Stimulated activated CD4-positive, alpha-beta T cell treated with anti-CD3 and anti-CD28 coated beads, Interleukin-15, amount 100 ng/mL, for 1 hour (primary cell): ENCODE measurements at regions not wholly inside any gene's neighbourhood (a gene's known extent, or its start where the extent isn't known, plus 50 kb on each side); places are given as distances from the start of the nearest gene placed in this dataset.
"Not testable (repeated sequence)": the region's sequence is repeated elsewhere in the genome, so short reads cannot be mapped to it uniquely, and the experiment has no call there.

ENCODE experiments used
- DNase-seq, 2 donors: peaks; one replicate each; pipeline ENCODE4 v3.0.0-alpha.2; 2020; ENCODE audit warnings: low read depth in 1 of 2, low spot score in 1 of 2

- DNase-seq = not testable (repeated sequence)
These were observed 779.3 kb downstream of the RNF144A start for GRCh38 chr2:7696556-7696955.

GRCh38 chr2:7697052-7697451 lies 779.8 kb downstream of the RNF144A start:
- DNase-seq = no peak

- DNase-seq = no peak
These were observed 784.6 kb downstream of the RNF144A start for GRCh38 chr2:7701791-7702190.

GRCh38 chr2:7703048-7703447 lies 785.8 kb downstream of the RNF144A start:
- DNase-seq = no peak

- no peak for DNase-seq
These were observed 786.4 kb downstream of the RNF144A start for GRCh38 chr2:7703543-7704144.

GRCh38 chr2:7704296-7704865 lies 787.2 kb downstream of the RNF144A start:
- no peak for DNase-seq

GRCh38 chr2:7706791-7707190 lies 789.6 kb downstream of the RNF144A start:
- DNase-seq = no peak

- DNase-seq = no peak
These were observed 790.5 kb downstream of the RNF144A start for GRCh38 chr2:7707723-7708122.

GRCh38 chr2:7709907-7710306 lies 792.7 kb downstream of the RNF144A start:
- DNase-seq = no peak

GRCh38 chr2:7711167-7711566 lies 794.0 kb downstream of the RNF144A start:
- no peak for DNase-seq

GRCh38 chr2:7719876-7720275 lies 802.7 kb downstream of the RNF144A start:
- DNase-seq = no peak

- no peak for DNase-seq
These were observed 804.3 kb downstream of the RNF144A start for GRCh38 chr2:7721413-7721995.

GRCh38 chr2:7722212-7722910 lies 805.1 kb downstream of the RNF144A start:
- DNase-seq = no peak

GRCh38 chr2:7724336-7724735 lies 807.1 kb downstream of the RNF144A start:
- DNase-seq = no peak

- DNase-seq = no peak
These were observed 808.1 kb downstream of the RNF144A start for GRCh38 chr2:7725171-7725849.

GRCh38 chr2:7725850-7726242 lies 808.6 kb downstream of the RNF144A start:
- no peak for DNase-seq

GRCh38 chr2:7726989-7727388 lies 809.8 kb downstream of the RNF144A start:
- DNase-seq = no peak

- no peak for DNase-seq
These were observed 811.2 kb downstream of the RNF144A start for GRCh38 chr2:7728388-7728787.

- DNase-seq = no peak
These were observed 813.2 kb downstream of the RNF144A start for GRCh38 chr2:7730449-7730848.

- DNase-seq = no peak
These were observed 813.8 kb downstream of the RNF144A start for GRCh38 chr2:7730990-7731389.

- no peak for DNase-seq
These were observed 815.3 kb downstream of the RNF144A start for GRCh38 chr2:7732497-7732896.
